Breast epithelium (tissue), 3 donors: ENCODE measurements at regions not wholly inside any gene's neighbourhood (a gene's known extent, or its start where the extent isn't known, plus 50 kb on each side); places are given as distances from the start of the nearest gene placed in this dataset.

Experiments
- CTCF ChIP-seq, 3 donors: fragments of 450-650 bp; IDR thresholded peaks; one replicate each; pipeline ENCODE4 v1.5.1; 2016 to 2017; ENCODE audit warnings: antibody characterized with exemption in 3 of 3, mild to moderate bottlenecking in 3 of 3, moderate library complexity in 3 of 3
- POLR2A ChIP-seq: fragments of 450-650 bp; IDR thresholded peaks from one replicate; pipeline ENCODE4 v1.6.1; 2016; ENCODE audit warnings: antibody characterized with exemption, mild to moderate bottlenecking, moderate library complexity
- POLR2AphosphoS5 ChIP-seq, 3 donors: sonication (generic); formaldehyde crosslinking; IDR thresholded peaks; one replicate each; pipeline ENCODE4 v1.6.1; 2017; ENCODE audit warnings: antibody characterized with exemption in 3 of 3

- TF ChIP-seq CTCF (IDR thresholded peaks at IDR 0.05), result no peak
- no peak for TF ChIP-seq POLR2A
- no peak for TF ChIP-seq POLR2AphosphoS5 (IDR thresholded peaks at IDR 0.05)
Observed at GRCh38 chr12:124140944-124141486, 153.9 kb upstream of the RFLNA start.
